ENCODE measurements at regions not wholly inside any gene's neighbourhood (a gene's known extent, or its start where the extent isn't known, plus 50 kb on each side); places are given as distances from the start of the nearest gene placed in this dataset.
A peak's percentile ranks its signal among the peaks of the same experiment; 100 is the strongest.
"Not testable (repeated sequence)": the region's sequence is repeated elsewhere in the genome, so short reads cannot be mapped to it uniquely, and the experiment has no call there.

- DNase-seq (ENCODE audit: low spot score), result no peak
Observed at GRCh38 chr6:12522347-12522746, 194.2 kb upstream of the PHACTR1 start.

GRCh38 chr6:12523726-12524125 lies 192.8 kb upstream of the PHACTR1 start:
- DNase-seq (ENCODE audit: low spot score), result no peak

GRCh38 chr6:12525276-12525675 lies 191.3 kb upstream of the PHACTR1 start:
- DNase-seq (ENCODE audit: low spot score), result no peak

- DNase-seq (ENCODE audit: low spot score), result no peak
Observed at GRCh38 chr6:12527339-12527738, 189.2 kb upstream of the PHACTR1 start.

- no peak for DNase-seq (ENCODE audit: low spot score)
Observed at GRCh38 chr6:12528136-12528535, 188.4 kb upstream of the PHACTR1 start.

- peak; percentile 16 for DNase-seq (ENCODE audit: low spot score)
Observed at GRCh38 chr6:12528581-12529363, 187.8 kb upstream of the PHACTR1 start.

- DNase-seq (ENCODE audit: low spot score), result no peak
Observed at GRCh38 chr6:12529364-12530019, 187.1 kb upstream of the PHACTR1 start.

GRCh38 chr6:12530345-12530744 lies 186.2 kb upstream of the PHACTR1 start:
- DNase-seq (ENCODE audit: low spot score), result no peak

- no peak for DNase-seq (ENCODE audit: low spot score)
Observed at GRCh38 chr6:12533586-12533985, 183.0 kb upstream of the PHACTR1 start.

GRCh38 chr6:12534069-12534853 lies 182.3 kb upstream of the PHACTR1 start:
- no peak for DNase-seq (ENCODE audit: low spot score)

- DNase-seq (ENCODE audit: low spot score), result no peak
Observed at GRCh38 chr6:12535586-12536314, 180.8 kb upstream of the PHACTR1 start.

- no peak for DNase-seq (ENCODE audit: low spot score)
Observed at GRCh38 chr6:12536416-12536815, 180.2 kb upstream of the PHACTR1 start.

GRCh38 chr6:12537389-12537788 lies 179.2 kb upstream of the PHACTR1 start:
- DNase-seq (ENCODE audit: low spot score), result no peak

- DNase-seq (ENCODE audit: low spot score), result peak; percentile 38
Observed at GRCh38 chr6:12538881-12539357, 177.6 kb upstream of the PHACTR1 start.

GRCh38 chr6:12542319-12543115 lies 174.1 kb upstream of the PHACTR1 start:
- DNase-seq (ENCODE audit: low spot score), result not testable (repeated sequence)

GRCh38 chr6:12543953-12544352 lies 172.6 kb upstream of the PHACTR1 start:
- DNase-seq (ENCODE audit: low spot score), result no peak

- no peak for DNase-seq (ENCODE audit: low spot score)
Observed at GRCh38 chr6:12544821-12545565, 171.6 kb upstream of the PHACTR1 start.

GRCh38 chr6:12545619-12546409 lies 170.8 kb upstream of the PHACTR1 start:
- peak; percentile 9 for DNase-seq (ENCODE audit: low spot score)

GRCh38 chr6:12546410-12547002 lies 170.1 kb upstream of the PHACTR1 start:
- DNase-seq (ENCODE audit: low spot score), result no peak

All from SW480 (cell line).